Erythroblast (primary cell): ENCODE measurements at regions not wholly inside any gene's neighbourhood (a gene's known extent, or its start where the extent isn't known, plus 50 kb on each side); places are given as distances from the start of the nearest gene placed in this dataset.

Experiments used
- GATA1 ChIP-seq: IDR thresholded peaks from 2 replicates; pipeline ENCODE4 v1.6.1; 2011; ENCODE audit warnings: low read depth, mild to moderate bottlenecking, control low read depth, low read length, moderate library complexity
- POLR2A ChIP-seq: IDR thresholded peaks from 2 replicates; pipeline ENCODE4 v1.6.1; 2011; ENCODE audit warnings: mild to moderate bottlenecking, low read length

DNA sequence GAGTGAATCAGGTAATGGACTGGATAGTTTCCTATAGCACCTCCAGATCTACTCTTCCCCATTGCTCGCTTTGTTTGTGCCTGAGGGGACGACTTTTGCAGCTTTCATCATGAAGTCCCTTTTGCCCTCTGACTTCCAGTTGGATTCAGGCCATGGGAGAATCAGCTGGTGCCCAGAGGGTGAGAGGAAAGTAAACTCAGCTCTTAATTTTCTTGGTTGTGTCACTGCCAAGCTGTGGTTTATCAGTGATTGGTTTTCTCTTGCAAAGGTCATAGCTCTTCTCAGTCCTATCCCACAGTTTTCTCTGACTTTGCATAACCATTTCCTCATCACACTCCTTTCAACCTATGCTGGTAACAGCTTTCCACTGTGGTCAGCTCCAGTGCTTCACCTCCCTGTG, 200.1 kb downstream of the KCNJ2 start:
- TF ChIP-seq POLR2A (no peak), GATA1 (no peak)
